CD14-positive monocyte (primary cell): ENCODE measurements at regions not wholly inside any gene's neighbourhood (a gene's known extent, or its start where the extent isn't known, plus 50 kb on each side); places are given as distances from the start of the nearest gene placed in this dataset.

ENCODE experiments used
- DNase-seq, 3 donors: peaks; one replicate each; pipeline ENCODE4 v3.0.0-alpha.2; 2011 to 2022
- H2AFZ ChIP-seq: 2 replicates; pipeline ENCODE4 v1.6.0; 2012; ENCODE audit warnings: mild to moderate bottlenecking, low read depth, low read length, inconsistent platforms; ENCODE audit not compliant: insufficient read depth, poor library complexity, severe bottlenecking
- H3K27ac ChIP-seq, 2 donors: 1 replicate in 1 of 2; 2 replicates in 1 of 2; pipeline ENCODE4 v1.5.1; 2012 to 2013; ENCODE audit warnings: low read length in 2 of 2, control low read depth in 1 of 2, inconsistent platforms in 1 of 2, low read depth in 1 of 2, mild to moderate bottlenecking in 1 of 2
- H3K27me3 ChIP-seq, 2 donors: one replicate each; pipeline versions ENCODE4 v1.6.0 to v1.6.1; 2011 to 2013; ENCODE audit warnings: low read length in 2 of 2; ENCODE audit not compliant: control insufficient read depth in 2 of 2, insufficient read depth in 2 of 2
- H3K36me3 ChIP-seq, 2 donors: replicated peaks in 1 of 2; 1 replicate in 1 of 2; 2 replicates in 1 of 2; pipeline versions ENCODE4 v1.5.1 to v1.6.1; 2012 to 2013; ENCODE audit warnings: low read length in 2 of 2, control low read depth in 1 of 2, inconsistent platforms in 1 of 2, mild to moderate bottlenecking in 1 of 2; ENCODE audit not compliant: insufficient read depth in 2 of 2, control insufficient read depth in 1 of 2
- H3K4me1 ChIP-seq, 2 donors: 1 replicate in 1 of 2; 2 replicates in 1 of 2; pipeline versions ENCODE4 v1.5.1 to v1.6.1; 2012 to 2013; ENCODE audit warnings: low read length in 2 of 2, control low read depth in 1 of 2, inconsistent platforms in 1 of 2, mild to moderate bottlenecking in 1 of 2, moderate library complexity in 1 of 2; ENCODE audit not compliant: insufficient read depth in 2 of 2, control insufficient read depth in 1 of 2
- H3K4me2 ChIP-seq: replicated peaks from 2 replicates; pipeline ENCODE3; 2012; ENCODE audit warnings: low read length, moderate library complexity, mild to moderate bottlenecking; ENCODE audit not compliant: poor library complexity, severe bottlenecking; ENCODE audit errors: extremely low read depth
- H3K4me3 ChIP-seq, 3 experiments: fragments of 200-600 bp in 1 of 3; sonication (generic) in 1 of 3; replicated peaks in 1 of 3; 1 replicate in 2 of 3; 2 replicates in 1 of 3; pipeline ENCODE4 v1.5.1; 2011 to 2013; ENCODE audit warnings: low read length in 3 of 3, mild to moderate bottlenecking in 3 of 3, control low read depth in 2 of 3, low read depth in 2 of 3, inconsistent platforms in 1 of 3, moderate library complexity in 1 of 3
- H3K79me2 ChIP-seq: 2 replicates; pipeline ENCODE4 v1.6.0; 2012; ENCODE audit warnings: mild to moderate bottlenecking, control low read depth, inconsistent platforms, low read length, moderate library complexity; ENCODE audit not compliant: insufficient read depth
- H3K9ac ChIP-seq: 2 replicates; pipeline ENCODE4 v1.6.0; 2017; ENCODE audit warnings: low read length, mild to moderate bottlenecking; ENCODE audit not compliant: insufficient read depth, poor library complexity, severe bottlenecking
- H3K9me3 ChIP-seq, 2 donors: replicated peaks in 1 of 2; 1 replicate in 1 of 2; 2 replicates in 1 of 2; pipeline versions ENCODE4 v1.5.1 to v1.6.1; 2012 to 2013; ENCODE audit warnings: low read length in 2 of 2, control low read depth in 1 of 2; ENCODE audit not compliant: control insufficient read depth in 1 of 2, insufficient read depth in 1 of 2
- H4K20me1 ChIP-seq: 2 replicates; pipeline ENCODE4 v1.6.0; 2012; ENCODE audit warnings: mild to moderate bottlenecking, low read length, control low read depth, moderate library complexity; ENCODE audit not compliant: insufficient read depth
- H3K27ac Mint-ChIP-seq, 7 donors: one replicate each; pipeline ENCODE4 v1.8.0; 2020; ENCODE audit warnings: mild to moderate bottlenecking in 7 of 7, mixed read lengths in 7 of 7, moderate library complexity in 6 of 7, inconsistent platforms in 2 of 7
- H3K27me3 Mint-ChIP-seq, 3 donors: one replicate each; pipeline ENCODE4 v1.8.0; 2021 to 2022; ENCODE audit warnings: low read depth in 3 of 3, mild to moderate bottlenecking in 3 of 3, mixed read lengths in 3 of 3, moderate library complexity in 3 of 3, inconsistent platforms in 1 of 3
- H3K36me3 Mint-ChIP-seq, 2 donors: one replicate each; pipeline ENCODE4 v1.8.0; 2020; ENCODE audit warnings: mixed read lengths in 2 of 2, inconsistent platforms in 1 of 2, mild to moderate bottlenecking in 1 of 2
- H3K4me1 Mint-ChIP-seq: one replicate; pipeline ENCODE4 v1.8.0; 2020; ENCODE audit warnings: mild to moderate bottlenecking, mixed read lengths
- H3K4me3 Mint-ChIP-seq, 2 donors: one replicate each; pipeline ENCODE4 v1.8.0; 2020; ENCODE audit warnings: mild to moderate bottlenecking in 2 of 2, mixed read lengths in 2 of 2, moderate library complexity in 1 of 2
- H3K9me3 Mint-ChIP-seq, 7 donors: one replicate each; pipeline ENCODE4 v1.8.0; 2020 to 2022; ENCODE audit warnings: mixed read lengths in 7 of 7, mild to moderate bottlenecking in 6 of 7, moderate library complexity in 6 of 7, inconsistent platforms in 2 of 7
- CTCF ChIP-seq: fragments of 200-600 bp; IDR thresholded peaks from one replicate; pipeline ENCODE4 v1.8.0; 2022; ENCODE audit warnings: antibody characterized with exemption, mild to moderate bottlenecking
- WGBS: methylation state at CpG from one replicate; pipeline ENCODE4 v1.1.5; 2013; ENCODE audit warnings: missing lambda C conversion rate; ENCODE audit not compliant: insufficient coverage; 5-methylcytosine and 5-hydroxymethylcytosine counted together
- intact Hi-C, 2 donors: fragments of 100-400 bp; cut with micrococcal nuclease; formaldehyde crosslinking; loops; one replicate each; pipeline versions ENCODE4 v1.15.0 to v1.15.1; 2023

DNA sequence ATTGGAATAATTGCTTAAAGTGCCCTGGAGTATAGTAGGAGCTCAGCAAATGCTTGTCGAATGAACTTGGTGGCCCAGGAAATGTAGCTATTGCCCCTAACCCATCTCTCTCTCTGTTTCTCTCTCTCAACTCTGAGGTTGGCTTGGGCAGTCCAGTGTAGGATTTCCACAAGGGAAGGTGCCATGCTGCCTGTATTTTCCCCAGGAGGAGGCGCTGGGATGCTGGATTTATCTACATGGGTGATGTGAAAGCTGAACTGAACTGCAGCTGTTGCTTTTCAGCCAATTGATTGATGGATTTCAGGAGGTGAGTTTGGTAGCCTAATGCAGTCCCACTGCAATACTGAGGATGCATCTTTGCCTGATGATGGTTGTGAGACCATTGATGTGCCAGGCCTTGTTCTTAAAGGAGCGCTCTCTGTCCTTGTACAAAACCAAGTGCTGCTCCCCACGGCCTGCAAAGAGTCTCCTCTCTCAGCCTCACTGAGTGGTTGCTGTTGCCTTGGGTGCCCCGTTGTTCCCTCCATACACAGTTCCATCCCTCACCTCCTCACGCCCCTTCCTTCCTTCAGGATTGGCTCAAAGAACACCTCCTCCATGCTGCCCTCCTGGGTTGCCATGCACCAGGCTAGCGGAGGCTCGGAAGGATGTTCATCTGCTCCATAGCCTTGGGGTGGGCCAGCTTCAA, 200.6 kb downstream of the GLRX3 start:
- H4K20me1 ChIP-seq, result no peaks in the 10 kb centered on the region
- no peak for DNase-seq
- no peak for TF ChIP-seq CTCF
- no peaks in the 10 kb centered on the region for H3K27me3 ChIP-seq
- H3K4me1 Mint-ChIP-seq, result no peaks in the 10 kb centered on the region
- H3K9me3 Mint-ChIP-seq, result no peaks in the 10 kb centered on the region
- no peak overlapping the region for H3K4me2 ChIP-seq
- H3K27ac ChIP-seq, result no peak overlapping the region
- intact Hi-C loops, result no loop called here
- no peak overlapping the region for H2AFZ ChIP-seq
- no peaks in the 10 kb centered on the region for H3K36me3 Mint-ChIP-seq
- H3K79me2 ChIP-seq, result no peaks in the 10 kb centered on the region
- H3K36me3 ChIP-seq, result no peaks in the 10 kb centered on the region
- peaks cover under 1 to 8% (median 5%) of the 10 kb centered on the region in 3 donors for H3K27me3 Mint-ChIP-seq
- H3K9ac ChIP-seq, result no peak overlapping the region
- H3K4me3 ChIP-seq, result no peak overlapping the region
- no peaks in the 10 kb centered on the region for H3K9me3 ChIP-seq
- H3K27ac Mint-ChIP-seq, result no peak overlapping the region
- no peaks in the 10 kb centered on the region for H3K4me1 ChIP-seq
- H3K4me3 Mint-ChIP-seq, result no peak overlapping the region
- WGBS, result 75% methylated on average over 7 of the region's 8 CpGs

- H3K27ac ChIP-seq, result no peak overlapping the region
- no peaks in the 10 kb centered on the region for H4K20me1 ChIP-seq
- no peak overlapping the region for H2AFZ ChIP-seq
- H3K4me3 Mint-ChIP-seq, result no peak overlapping the region
- no peaks in the 10 kb centered on the region for H3K36me3 Mint-ChIP-seq
- TF ChIP-seq CTCF, result no peak
- DNase-seq, result no peak
- 75% methylated on average over 11 of the region's 13 CpGs for WGBS
- intact Hi-C loops, result no loop called here
- H3K9me3 ChIP-seq, result no peaks in the 10 kb centered on the region
- peaks cover 2 to 7% (median 5%) of the 10 kb centered on the region in 3 donors for H3K27me3 Mint-ChIP-seq
- H3K4me1 Mint-ChIP-seq, result no peaks in the 10 kb centered on the region
- no peaks in the 10 kb centered on the region for H3K4me1 ChIP-seq
- H3K9ac ChIP-seq, result no peak overlapping the region
- H3K4me3 ChIP-seq, result no peak overlapping the region
- H3K4me2 ChIP-seq, result no peak overlapping the region
- no peaks in the 10 kb centered on the region for H3K36me3 ChIP-seq
- H3K27me3 ChIP-seq, result no peaks in the 10 kb centered on the region
- no peak overlapping the region for H3K27ac Mint-ChIP-seq
- no peaks in the 10 kb centered on the region for H3K9me3 Mint-ChIP-seq
- H3K79me2 ChIP-seq, result no peaks in the 10 kb centered on the region
Observed at GRCh38 chr10:130337305-130337640, 201.1 kb downstream of the GLRX3 start.
